ENCODE measurements at regions not wholly inside any gene's neighbourhood (a gene's known extent, or its start where the extent isn't known, plus 50 kb on each side); places are given as distances from the start of the nearest gene placed in this dataset.

GRCh38 chr5:56501781-56502557, 268.8 kb upstream of the ANKRD55 start:
- Histone ChIP-seq H3K27ac (no peak overlapping the region), H3K36me3 (no peaks in the 10 kb centered on the region), H3K4me3 (no peak overlapping the region), H3K4me1 (no peaks in the 10 kb centered on the region), H3K27me3 (no peaks in the 10 kb centered on the region), H3K9me3 (no peaks in the 10 kb centered on the region)
- no peak for TF ChIP-seq CTCF (IDR thresholded peaks at IDR 0.05)
- no peak for DNase-seq
- intact Hi-C loops (cut with DNase I; ENCODE audit: low total_unique reads), result no loop called here

- Histone ChIP-seq H3K4me1 (no peaks in the 10 kb centered on the region), H3K4me3 (no peak overlapping the region), H3K27ac (no peak overlapping the region), H3K9me3 (no peaks in the 10 kb centered on the region), H3K36me3 (no peaks in the 10 kb centered on the region), H3K27me3 (no peaks in the 10 kb centered on the region)
- intact Hi-C loops (cut with DNase I; ENCODE audit: low total_unique reads), result no loop called here
- TF ChIP-seq CTCF (IDR thresholded peaks at IDR 0.05), result no peak
- DNase-seq, result no peak
Observed at GRCh38 chr5:56499901-56500300, 266.8 kb upstream of the ANKRD55 start.

- H3K4me3 ChIP-seq, result no peak overlapping the region
- intact Hi-C loops (cut with DNase I; ENCODE audit: low total_unique reads), result no loop called here
- no peaks in the 10 kb centered on the region for H3K9me3 ChIP-seq
- H3K36me3 ChIP-seq, result no peaks in the 10 kb centered on the region
- no peak for TF ChIP-seq CTCF (IDR thresholded peaks at IDR 0.05)
- no peak overlapping the region for H3K27ac ChIP-seq
- no peak for DNase-seq
- H3K4me1 ChIP-seq, result no peaks in the 10 kb centered on the region
- no peaks in the 10 kb centered on the region for H3K27me3 ChIP-seq
Observed at GRCh38 chr5:56499491-56499890, 266.4 kb upstream of the ANKRD55 start.

GRCh38 chr5:56498759-56499395, 265.7 kb upstream of the ANKRD55 start:
- Histone ChIP-seq H3K4me1 (no peaks in the 10 kb centered on the region), H3K4me3 (no peak overlapping the region), H3K27ac (no peak overlapping the region), H3K27me3 (no peaks in the 10 kb centered on the region), H3K36me3 (no peaks in the 10 kb centered on the region), H3K9me3 (no peaks in the 10 kb centered on the region)
- intact Hi-C loops (cut with DNase I; ENCODE audit: low total_unique reads), result no loop called here
- TF ChIP-seq CTCF (IDR thresholded peaks at IDR 0.05), result no peak
- no peak for DNase-seq

GRCh38 chr5:56496581-56497063, 263.5 kb upstream of the ANKRD55 start:
- DNase-seq, result no peak
- Histone ChIP-seq H3K36me3 (no peaks in the 10 kb centered on the region), H3K4me1 (no peaks in the 10 kb centered on the region), H3K27me3 (no peaks in the 10 kb centered on the region), H3K4me3 (no peak overlapping the region), H3K27ac (no peak overlapping the region), H3K9me3 (no peaks in the 10 kb centered on the region)
- intact Hi-C loops (cut with DNase I; ENCODE audit: low total_unique reads), result no loop called here
- no peak for TF ChIP-seq CTCF (IDR thresholded peaks at IDR 0.05)

All from tibial artery (tissue), 4 donors.